ENCODE measurements at regions not wholly inside any gene's neighbourhood (a gene's known extent, or its start where the extent isn't known, plus 50 kb on each side); places are given as distances from the start of the nearest gene placed in this dataset.

DNA sequence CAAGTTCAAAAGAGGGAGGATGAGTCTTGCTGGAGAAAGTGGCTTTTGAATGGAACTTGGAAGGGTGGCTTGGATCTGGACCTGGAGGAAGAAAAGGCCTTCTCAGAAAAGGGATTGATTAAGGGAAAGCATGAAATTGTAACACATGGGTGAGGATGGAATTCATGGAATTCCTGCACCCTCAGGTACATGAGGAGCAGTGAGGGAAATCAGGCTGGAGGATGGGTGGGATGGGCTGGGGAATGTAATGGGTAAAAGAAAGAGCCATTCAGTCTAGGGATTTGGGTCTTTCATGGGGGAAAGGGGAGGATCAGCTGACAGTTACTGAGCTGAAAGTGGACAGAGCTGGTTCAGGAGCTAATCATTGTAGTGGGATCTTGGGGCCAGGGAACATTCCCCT, 51.2 kb upstream of the HAAO start:
- FAIRE-seq (no peak), DNase-seq (ENCODE audit: insufficient read length, low spot score) (no peak)
- no peak for TF ChIP-seq POU2F2 (IDR thresholded peaks at IDR 0.05; ENCODE audit: low read depth, low read length)
- TF ChIP-seq SPI1 (IDR thresholded peaks at IDR 0.05; ENCODE audit: low read depth, low read length), result no peak
- no peak for TF ChIP-seq TAF1 (IDR thresholded peaks at IDR 0.05; ENCODE audit: low read depth, low read length)
- no peak for TF ChIP-seq PAX5 (IDR thresholded peaks at IDR 0.05; ENCODE audit: insufficient read depth, low read length, severe bottlenecking)
- no peak for TF ChIP-seq POLR2A (IDR thresholded peaks at IDR 0.05; ENCODE audit: low read depth, low read length)
- TF ChIP-seq POLR2AphosphoS5 (IDR thresholded peaks at IDR 0.05; ENCODE audit: low read depth, low read length), result no peak

DNA sequence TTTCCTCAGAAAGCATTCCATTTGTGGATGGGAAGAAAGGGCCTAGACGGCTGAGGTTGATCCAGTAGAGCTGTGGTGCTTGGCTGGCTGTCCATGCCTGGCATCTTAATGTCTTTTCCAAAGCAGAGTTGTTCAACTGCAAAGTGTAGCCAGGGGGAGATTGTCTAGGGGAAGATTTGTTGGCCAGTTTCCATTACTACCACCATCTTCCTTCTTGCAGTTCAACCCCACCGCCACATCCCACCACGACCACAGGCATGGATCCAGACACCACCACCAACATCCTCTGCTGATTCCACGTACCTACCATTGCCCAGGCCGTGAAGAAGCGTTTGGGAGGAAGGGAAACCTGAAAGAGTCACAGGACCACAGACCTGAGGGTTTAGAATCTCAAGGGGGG, 50.7 kb upstream of the HAAO start:
- FAIRE-seq (no peak), DNase-seq (ENCODE audit: insufficient read length, low spot score) (no peak)
- no peak for TF ChIP-seq PAX5 (IDR thresholded peaks at IDR 0.05; ENCODE audit: insufficient read depth, low read length, severe bottlenecking)
- no peak for TF ChIP-seq SPI1 (IDR thresholded peaks at IDR 0.05; ENCODE audit: low read depth, low read length)
- TF ChIP-seq TAF1 (IDR thresholded peaks at IDR 0.05; ENCODE audit: low read depth, low read length), result no peak
- TF ChIP-seq POU2F2 (IDR thresholded peaks at IDR 0.05; ENCODE audit: low read depth, low read length), result no peak

DNA sequence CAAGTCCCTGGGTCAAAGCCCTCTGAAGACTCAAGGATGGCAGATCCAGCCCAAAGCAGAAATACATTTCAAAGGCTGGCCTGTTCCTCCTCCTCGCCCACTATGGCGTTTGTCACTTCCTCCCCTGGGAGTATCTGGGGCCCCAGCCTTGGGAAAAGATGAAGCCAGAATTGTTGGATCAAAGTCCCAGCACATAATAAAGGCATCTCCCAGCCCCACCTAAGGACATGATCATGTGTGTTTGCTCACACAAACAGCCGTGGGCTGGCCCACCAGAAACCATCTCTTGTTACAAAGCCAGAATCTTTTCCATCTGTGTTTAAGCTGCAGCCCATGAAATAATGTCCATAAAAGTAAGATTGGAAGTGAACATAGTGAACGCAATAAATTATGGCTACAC, 50.1 kb upstream of the HAAO start:
- no peak for DNase-seq (ENCODE audit: insufficient read length, low spot score)
- no peak for FAIRE-seq
- no peak for TF ChIP-seq POLR2AphosphoS5 (IDR thresholded peaks at IDR 0.05; ENCODE audit: low read depth, low read length)
- TF ChIP-seq PAX5 (IDR thresholded peaks at IDR 0.05; ENCODE audit: insufficient read depth, low read length, severe bottlenecking), result no peak
- TF ChIP-seq SPI1 (IDR thresholded peaks at IDR 0.05; ENCODE audit: low read depth, low read length), result no peak
- no peak for TF ChIP-seq TAF1 (IDR thresholded peaks at IDR 0.05; ENCODE audit: low read depth, low read length)
